GM18498 (cell line): ENCODE measurements at regions not wholly inside any gene's neighbourhood (a gene's known extent, or its start where the extent isn't known, plus 50 kb on each side); places are given as distances from the start of the nearest gene placed in this dataset.

Source experiments
- ATAC-seq: cut with Tn5 transposase; IDR thresholded peaks from one replicate; pipeline ENCODE4 v1.9.1; 2021; ENCODE audit warnings: mild to moderate bottlenecking, moderate library complexity; ENCODE audit not compliant: unreplicated experiment

DNA sequence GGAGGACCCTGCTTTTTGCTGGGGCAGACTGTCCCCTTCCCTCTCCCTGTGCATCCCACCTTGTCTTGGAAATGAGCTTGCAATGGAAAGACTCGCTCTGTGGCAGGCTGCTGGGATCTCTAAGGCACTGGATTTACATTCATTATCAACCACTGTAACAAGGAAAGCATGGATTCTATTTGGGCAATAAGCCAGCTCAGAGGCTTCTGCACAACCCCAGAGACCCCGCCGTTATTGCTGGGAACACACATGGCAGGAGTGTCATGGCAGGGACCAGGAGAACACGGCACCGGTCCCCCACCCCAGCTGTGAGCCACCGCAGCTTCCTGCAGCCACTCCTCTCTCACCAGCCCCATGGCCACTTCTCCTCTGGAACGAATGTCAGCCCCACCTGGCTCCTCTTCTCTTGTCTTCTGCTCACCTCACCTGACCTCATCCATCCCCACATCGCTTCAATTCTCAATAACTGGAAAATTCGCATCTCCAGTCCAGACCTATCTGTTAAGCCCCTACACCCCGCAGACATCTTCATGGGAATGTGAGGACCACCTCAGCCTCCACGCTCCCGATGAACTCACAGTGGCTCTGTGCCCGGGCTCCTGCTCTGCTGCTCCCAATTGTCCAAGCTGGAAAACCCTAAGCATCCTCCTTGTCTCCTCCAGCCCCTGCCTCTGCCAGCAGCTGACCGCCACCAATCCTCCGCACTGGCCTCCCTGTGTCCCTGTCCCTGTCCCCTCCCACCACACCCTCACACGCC lies 181.5 kb downstream of the USP12 start:
- ATAC-seq, result no peak

DNA sequence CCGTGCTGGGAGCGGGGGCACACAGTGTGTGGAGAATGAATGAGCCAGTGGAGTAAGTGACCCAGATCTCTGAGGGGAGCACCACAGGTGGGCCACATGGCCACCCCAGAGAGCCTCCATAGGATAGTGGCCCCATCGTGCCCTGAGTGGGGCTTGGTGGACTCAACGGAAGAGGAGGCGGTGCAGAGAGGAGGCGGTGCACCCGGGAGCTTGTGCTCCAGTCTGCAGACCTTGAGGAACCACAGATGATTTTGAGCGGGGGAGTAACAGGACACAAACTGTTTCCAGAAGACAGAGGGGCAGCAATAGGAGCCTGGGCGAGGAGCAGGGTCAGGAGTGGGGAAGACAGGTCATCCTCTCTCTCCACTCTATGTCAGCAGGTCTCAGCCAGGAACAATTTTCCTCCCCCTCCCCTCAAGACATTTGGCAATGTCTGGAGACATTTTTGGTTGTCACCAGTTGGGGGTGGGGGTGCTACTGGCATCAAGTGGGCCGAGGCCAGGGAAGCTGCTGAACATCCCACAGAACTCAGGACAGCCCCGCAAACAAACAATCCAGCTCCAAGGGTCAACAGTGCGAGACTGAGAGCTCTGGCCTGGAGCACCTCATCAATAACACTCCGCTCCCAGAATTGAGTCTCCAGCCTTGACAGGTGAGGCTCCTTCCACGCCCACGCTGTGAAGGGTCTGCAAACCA lies 182.2 kb downstream of the USP12 start:
- no peak for ATAC-seq

DNA sequence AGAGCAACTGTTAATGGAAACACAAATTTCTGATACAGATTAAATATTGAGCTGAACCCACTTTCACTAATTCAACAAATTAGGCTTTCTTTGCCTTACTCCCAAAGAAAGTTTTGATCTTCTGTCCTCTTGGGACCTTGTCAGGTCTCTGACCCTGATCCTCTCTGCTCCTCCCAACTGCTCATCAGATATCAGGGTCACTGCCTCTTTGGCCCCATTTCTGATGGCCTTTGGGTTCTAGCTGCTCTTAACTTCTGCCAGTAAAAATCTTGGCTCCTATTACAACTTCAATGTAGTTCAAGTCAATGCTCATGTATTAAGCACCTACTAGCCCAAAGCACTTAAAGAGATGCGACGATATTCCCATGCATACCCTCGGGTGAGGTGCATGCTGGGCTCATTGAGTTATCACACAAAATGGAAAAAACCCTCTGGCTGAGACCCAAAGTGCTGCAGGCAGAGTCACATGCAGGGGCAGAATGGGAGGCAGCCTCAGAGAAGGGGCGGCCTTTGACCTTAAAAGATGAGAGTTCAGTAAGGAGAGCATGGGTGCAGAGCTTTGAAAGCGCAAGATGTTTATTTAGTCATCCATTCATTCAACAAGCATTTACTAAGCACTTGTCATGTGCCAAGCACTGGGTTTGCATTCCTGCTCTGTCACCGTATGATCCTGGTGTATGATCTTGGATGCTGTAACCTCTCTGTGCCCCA lies 183.4 kb downstream of the USP12 start:
- ATAC-seq, result no peak

DNA sequence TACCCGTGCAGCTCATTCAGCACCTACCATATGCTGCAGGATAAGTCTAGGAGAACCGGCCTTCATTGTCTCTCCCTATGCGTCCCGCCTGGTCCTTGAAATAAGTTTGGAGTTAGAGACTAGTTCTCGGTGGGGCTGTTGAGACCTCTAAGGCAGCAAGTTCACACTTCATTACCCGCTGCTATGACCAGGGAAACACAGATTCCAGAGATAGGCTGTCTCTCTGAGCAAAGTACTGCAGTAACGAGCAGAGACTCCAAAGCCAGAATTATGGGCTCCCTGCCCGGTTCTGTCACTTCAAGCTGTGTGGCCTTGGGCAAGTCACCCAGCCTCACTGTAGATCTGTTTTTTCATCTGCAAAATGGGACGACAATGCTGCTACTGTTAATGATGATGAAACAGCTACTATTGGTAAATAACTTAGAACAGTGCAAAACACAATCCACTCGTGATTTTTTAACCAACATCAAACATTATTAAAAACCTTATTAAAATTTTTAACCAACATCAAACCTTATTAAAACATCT lies 184.1 kb downstream of the USP12 start:
- no peak for ATAC-seq

DNA sequence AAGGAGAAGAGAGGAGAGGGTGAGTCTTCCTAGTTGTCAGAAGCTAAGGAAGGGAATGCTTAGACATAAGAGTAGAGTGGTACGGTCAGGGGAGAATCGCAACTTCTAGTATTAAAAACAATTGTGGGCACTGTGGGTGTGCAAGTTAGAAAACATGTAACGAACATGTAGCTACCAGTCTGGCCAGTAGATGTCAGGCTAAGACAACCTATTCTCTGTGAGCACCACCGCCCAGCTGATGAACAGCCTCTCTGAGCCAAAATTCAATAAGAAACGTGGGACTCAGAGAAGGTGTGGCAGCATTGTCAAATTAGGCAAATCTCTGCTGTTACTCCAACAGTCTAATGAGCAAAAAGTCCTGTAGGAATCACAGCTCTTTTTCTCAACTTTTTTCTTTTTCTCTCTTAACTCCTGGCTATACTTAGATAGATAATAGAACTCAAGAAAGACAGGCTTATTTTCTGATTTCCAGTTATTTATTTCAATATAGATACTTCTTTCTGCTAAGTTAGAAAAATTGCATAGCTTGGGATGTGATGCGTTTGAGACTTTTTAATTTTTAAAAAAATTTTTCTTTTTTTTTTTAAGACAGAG lies 186.2 kb downstream of the USP12 start:
- peak; percentile 90 for ATAC-seq

DNA sequence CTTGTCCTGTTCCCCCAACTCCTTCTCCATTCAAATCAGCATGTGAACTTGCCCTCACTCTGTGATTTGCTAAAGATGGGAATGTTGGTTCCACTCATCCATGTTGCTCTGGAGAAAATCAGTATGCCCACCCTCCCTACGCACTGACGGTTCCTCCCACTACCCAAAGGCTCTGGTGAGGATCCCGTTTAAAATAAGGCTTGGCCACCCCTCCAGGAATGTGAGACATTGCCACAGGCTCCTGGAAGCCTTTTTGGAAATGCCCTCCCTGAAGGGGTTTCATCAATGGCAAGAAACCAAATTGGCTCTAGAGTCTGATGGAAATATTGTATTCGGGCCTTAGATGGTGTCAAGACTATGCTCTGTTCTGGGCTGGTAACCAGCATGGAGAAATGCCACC lies 187.3 kb downstream of the USP12 start:
- no peak for ATAC-seq

DNA sequence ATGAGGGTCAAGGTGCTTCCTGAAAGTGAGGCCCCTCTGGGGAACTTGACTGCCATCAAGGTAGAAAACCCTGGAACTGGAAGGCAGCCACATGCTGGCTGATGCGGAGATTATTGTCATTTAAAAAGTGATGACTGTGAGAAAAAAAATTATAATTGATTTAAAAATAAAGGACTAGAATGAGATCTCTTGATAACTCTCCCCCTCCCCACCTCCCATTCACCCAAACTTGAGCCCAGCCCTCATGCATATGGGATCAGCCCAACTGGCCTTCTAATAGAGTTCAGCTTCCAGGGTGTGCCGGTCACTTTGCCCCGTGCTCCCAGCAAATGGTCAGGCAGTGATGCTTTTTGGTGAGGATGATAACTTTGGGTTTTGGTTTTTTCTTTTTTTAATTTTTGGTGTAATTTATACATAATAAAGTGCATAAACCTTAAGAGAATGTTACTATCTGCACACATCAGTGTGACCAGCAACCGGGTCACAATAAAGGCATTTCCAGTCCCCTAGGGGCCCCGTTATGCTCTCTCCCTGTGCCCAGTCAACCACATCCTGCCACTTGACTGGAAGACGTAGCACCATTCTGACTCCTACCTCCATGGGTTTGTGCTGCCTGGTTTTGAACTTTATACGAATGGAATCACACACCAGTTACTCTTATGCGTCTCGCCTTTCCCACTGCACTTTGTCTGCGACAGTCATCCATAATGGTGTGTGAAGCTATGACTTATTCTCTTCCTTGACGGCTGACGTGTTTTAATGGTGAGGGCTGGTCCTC lies 187.9 kb downstream of the USP12 start:
- ATAC-seq, result no peak

DNA sequence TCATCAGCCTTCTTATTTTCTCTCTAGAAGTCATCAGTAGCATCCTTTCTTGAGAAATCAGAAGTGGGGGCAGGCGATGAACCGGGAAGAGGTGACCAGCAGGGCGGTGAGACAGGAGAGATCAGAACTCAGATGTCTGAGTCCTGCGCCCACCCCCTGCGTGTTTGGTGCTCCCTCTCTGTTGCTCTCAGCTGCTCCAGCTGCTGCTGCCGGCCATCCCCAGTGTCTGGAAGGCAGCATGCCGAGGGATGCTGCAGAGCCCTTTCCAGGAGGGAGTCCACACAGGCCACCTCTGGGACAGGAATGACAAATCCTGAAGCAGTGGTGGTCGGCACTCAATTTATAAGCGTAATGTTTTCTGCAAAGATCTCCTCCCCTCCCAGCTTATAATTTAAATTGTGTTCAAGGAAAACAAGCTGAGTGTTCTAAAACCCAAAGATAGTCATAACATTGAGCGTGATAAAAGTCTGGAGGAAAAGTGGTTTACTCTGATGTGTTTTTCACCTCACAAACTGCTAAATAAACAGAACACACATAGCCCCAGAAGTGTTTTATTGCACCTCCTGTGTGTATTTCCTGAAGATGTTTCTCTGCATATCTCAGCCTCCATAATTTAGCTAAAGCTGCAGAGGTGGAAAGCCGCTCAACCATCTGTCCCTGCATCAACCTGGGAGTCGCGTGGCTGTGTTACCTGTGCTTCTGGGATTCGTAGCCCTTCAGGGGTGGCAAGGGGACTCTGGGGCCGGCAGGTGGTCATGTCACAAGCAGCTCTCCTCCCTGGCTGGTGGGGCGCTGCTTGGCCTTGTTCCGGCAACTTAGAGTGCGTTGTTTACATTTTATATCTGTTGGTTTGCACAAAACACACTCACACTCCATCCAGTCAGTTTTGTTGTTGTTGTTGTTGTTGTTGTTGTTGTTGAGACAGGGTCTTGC lies 191.2 kb downstream of the USP12 start:
- no peak for ATAC-seq

DNA sequence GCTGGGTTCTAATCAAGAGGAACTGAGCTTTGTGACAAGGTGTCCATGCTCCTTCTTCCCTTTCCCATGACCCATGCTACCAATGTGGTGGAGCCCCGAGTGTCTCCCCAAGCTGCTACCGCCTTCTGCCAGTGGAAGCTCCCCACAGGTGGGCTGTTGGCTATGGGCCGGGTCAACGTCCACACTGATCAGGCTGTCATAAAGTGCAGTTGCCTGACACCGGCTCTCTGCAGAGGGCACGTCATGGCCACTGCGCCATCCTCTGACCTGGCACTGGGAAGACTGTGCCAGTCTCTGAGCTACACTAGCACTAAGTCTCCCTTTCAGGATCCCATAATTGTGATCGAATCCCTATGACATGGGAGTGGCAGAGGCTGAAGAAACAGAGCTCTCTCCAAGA lies 192.3 kb downstream of the USP12 start:
- no peak for ATAC-seq

DNA sequence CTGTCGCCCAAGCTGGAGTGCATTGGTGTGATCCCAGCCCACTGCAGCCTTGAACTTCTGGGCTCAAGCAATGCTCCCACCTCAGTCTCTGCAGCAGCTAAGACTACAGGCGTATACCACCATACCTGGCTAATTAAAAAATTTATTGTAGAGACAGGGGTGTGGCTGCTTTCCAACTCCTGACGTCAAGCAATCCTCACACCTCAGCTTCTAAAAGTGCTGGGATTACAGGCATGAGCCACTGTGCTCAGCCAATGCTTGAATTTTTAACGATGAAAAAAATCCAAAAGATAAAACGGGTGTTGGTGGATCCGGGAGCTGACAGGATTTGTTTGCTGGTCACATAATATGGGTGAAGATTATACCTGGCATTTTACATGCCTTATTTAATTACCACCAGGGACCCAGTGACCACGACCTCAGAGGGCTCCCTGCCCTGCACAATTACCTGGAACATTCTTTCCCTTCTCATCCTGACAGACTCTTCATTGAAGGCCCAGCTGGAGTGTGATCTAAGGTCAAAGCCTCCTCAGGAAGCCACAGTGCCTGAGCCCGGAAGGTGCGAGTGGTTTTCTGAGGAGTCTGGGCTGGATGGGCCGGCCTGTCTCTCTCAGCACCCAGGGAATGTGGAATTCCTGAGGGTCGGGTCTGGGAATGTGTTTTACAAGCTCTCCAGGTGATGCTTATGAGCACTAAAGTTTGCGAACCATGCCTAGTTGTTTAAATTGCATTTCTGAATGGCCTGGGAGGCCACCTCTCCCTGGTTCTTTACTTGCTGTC lies 193.3 kb downstream of the USP12 start:
- no peak for ATAC-seq

DNA sequence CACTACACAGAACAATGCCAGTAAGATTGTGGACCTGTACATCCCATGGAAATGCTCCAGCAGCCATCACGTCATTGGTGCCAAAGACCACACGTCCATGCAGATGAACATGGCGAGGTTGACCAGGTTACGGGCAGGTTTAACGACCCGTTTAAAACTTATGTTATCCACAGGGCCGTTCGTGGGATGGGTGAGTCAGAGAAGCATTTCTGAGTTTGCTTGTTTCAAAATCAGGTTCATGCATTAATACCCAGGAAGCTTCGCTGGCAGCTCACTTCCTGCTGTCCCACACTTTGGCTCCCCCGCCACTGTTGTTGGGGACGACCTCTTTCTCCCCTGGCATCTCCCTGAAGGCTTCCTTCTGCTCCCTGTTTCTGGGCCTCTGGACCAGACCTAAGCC lies 194.1 kb downstream of the USP12 start:
- no peak for ATAC-seq

DNA sequence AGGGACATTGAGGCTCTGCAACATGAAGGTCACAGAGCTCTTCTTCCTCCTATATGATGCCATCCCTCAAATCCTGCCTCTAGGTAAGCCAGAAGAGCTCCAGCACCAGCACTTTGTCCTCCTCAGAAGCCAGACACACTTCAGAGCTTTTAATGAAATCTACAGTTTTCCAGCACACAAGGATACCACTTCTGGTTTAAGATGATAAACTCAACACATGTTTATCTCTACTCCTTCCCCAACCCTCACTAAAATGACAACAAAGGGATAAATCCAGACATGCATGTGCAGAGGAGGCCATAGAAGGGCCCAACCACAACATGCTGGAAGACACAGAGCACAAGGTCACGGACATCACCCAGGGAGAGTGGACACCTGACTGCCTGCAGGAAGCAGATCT lies 195.3 kb downstream of the USP12 start:
- ATAC-seq, result no peak

DNA sequence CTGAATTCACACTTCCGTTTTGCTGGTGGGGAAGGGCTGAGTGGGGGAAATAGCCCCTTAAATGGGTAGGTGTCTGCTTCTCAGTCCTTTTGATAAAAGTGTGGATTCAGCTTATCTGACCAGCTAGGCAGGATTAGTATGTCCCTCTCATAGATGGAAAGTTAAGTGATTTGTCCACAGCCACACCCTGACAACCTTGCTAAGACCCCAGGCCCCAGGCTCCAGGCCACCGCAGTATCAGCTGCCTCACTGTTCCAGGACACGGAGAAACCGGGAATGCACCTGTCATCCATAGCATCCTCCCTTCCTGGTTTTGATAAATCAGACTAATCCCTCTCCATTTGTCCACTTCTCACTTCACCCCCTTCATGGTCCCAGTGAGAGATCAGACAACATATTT lies 197.7 kb downstream of the USP12 start:
- no peak for ATAC-seq

DNA sequence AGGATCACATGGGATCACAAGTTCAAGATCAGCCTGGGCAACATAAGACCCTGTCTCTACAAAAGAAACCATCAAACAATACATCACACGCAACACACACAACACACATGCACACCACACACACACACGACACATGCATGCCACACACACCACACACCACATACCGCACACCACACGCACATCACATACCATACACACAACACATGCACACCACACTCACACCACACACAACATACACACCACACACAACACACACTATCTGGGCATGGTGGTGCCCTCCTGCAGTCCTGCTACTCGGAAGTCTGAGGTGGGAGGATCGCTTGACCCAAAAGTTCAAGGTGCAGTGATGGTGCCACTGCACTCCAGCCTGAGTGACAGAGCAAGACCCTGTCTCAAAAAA lies 198.3 kb downstream of the USP12 start:
- ATAC-seq, result no peak

DNA sequence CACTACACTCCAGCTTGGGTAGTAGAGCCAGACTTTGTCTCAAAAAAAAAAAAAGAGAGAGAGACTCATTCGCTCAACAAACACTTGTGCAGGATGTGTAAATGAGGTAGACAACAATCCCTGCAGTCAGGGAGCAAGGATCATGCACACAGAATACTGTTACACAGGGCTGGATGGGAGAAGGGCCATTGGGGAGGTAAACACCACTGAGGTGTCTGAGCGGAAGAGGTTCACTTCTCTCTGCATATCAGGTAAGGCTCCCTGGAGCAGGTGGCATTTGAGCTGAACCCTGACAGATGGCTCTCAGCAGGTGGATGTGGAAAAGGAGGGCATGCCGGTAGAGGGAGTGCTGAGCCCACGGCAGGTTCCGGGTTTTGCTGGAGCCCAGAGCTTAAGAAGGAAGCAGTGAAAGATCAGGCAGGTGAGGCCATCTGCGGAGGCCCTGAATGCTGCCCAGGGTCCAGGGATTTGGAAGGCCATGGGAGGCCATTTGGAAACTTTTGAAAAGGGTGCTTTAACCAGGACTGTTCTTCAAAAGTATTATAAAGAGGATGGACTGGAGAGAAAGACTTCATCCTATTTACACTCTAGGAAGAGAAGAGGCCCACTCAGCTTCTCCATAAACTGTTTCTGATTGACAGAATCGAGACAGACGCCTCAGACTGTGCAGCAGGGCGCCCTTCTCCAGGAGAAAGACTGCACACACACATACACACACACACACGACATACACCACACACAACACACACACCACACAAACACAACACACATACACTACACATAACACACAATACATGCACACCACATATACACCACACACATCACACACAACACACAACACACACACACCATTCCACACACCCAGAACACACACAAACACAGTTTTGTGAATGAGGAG lies 199.4 kb downstream of the USP12 start:
- ATAC-seq, result peak; percentile 49

DNA sequence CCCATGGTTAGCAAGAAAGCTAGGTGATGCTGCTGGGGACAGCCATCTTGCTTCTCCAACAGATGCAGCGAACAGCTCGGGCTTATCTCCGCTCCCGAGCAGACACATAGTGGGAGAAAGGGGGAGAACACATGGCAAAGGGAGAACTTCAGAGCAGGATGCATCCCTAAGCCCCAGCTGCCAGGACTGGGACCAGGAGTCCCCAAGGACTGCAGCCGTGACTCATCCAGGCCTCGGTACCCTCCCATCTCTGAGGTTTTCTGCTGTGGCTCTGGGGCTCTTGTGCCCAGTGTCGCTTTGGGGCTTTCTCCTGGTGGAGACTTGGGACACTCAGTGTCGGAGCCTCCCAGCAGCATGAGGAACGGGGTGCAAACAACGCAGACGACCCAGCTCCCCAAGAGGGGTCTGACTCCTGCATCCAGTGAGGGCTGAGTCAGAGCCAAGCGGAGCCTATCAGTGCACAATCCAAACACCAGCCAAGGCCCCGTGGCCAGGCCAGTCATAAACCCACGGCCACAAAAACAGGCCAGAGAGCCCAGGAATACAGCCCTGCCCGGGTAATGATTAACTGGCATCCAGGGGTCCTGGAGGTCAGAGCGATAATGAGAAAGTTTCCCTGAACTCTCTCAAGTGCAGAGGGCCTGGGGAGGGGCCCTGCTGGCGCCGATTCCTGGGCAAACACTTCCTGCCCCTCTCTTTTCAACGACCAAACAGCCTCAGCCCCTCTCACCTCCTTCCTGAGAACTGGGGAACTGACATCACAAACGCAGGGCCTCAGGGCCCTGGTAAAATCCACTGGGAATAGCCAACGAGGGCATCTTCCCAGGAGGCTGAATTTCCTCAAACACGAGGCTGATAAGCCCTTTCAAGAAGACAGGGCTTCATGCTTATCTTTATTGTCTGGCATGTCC lies 202.9 kb downstream of the USP12 start:
- no peak for ATAC-seq
